Fibroblast of mammary gland (primary cell): ENCODE measurements at regions not wholly inside any gene's neighbourhood (a gene's known extent, or its start where the extent isn't known, plus 50 kb on each side); places are given as distances from the start of the nearest gene placed in this dataset.

Source experiments
- DNase-seq: peaks from one replicate; pipeline ENCODE4 v3.0.0-alpha.2; 2010; ENCODE audit warnings: low read depth
- H3K4me3 ChIP-seq: 2 replicates; pipeline ENCODE4 v1.5.1; 2011; ENCODE audit warnings: low read depth, mild to moderate bottlenecking, low read length, moderate library complexity; ENCODE audit not compliant: control insufficient read depth
- TF ChIP-seq, protein P1 (sequence below): conservative IDR thresholded peaks from 2 replicates; pipeline ENCODE4 v1.5.1; 2011; ENCODE audit warnings: low read depth, low read length, inconsistent platforms; ENCODE audit not compliant: control insufficient read depth, insufficient read depth

DNA sequence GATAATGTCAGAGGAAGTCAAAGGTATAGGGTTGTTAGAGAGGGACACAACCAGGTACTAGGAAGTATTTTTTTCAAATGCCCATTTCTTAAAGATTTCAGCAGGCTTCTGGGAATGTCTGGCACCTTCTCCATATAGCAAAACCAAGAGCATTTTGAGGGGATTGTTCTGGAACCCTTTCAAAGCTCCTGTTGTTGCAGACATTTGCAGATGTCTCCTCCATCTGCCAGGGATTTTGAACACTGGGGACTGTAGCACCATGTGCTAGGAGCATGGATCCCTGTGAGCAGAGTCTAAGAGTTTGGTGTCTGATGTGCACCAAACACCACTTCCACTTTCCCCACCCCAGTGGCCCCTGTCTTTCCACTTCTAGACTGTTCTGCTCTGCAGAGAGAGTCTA is 206.0 kb upstream of the KBTBD8 start:
- H3K4me3 ChIP-seq: no peak overlapping the region
- TF ChIP-seq, protein P1, sequence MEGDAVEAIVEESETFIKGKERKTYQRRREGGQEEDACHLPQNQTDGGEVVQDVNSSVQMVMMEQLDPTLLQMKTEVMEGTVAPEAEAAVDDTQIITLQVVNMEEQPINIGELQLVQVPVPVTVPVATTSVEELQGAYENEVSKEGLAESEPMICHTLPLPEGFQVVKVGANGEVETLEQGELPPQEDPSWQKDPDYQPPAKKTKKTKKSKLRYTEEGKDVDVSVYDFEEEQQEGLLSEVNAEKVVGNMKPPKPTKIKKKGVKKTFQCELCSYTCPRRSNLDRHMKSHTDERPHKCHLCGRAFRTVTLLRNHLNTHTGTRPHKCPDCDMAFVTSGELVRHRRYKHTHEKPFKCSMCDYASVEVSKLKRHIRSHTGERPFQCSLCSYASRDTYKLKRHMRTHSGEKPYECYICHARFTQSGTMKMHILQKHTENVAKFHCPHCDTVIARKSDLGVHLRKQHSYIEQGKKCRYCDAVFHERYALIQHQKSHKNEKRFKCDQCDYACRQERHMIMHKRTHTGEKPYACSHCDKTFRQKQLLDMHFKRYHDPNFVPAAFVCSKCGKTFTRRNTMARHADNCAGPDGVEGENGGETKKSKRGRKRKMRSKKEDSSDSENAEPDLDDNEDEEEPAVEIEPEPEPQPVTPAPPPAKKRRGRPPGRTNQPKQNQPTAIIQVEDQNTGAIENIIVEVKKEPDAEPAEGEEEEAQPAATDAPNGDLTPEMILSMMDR: no peak
- DNase-seq: no peak

GRCh38 chr3:66795365-66795764 is 202.7 kb upstream of the KBTBD8 start:
- DNase-seq: peak; percentile 59
- TF ChIP-seq, protein P1: no peak
- H3K4me3 ChIP-seq: no peak overlapping the region

- no peak overlapping the region for H3K4me3 ChIP-seq
- no peak for DNase-seq
- TF ChIP-seq, protein P1: no peak
These were observed 201.8 kb upstream of the KBTBD8 start for GRCh38 chr3:66796343-66796742.

GRCh38 chr3:66797889-66798560 is 200.1 kb upstream of the KBTBD8 start:
- TF ChIP-seq, protein P1: no peak

DNA sequence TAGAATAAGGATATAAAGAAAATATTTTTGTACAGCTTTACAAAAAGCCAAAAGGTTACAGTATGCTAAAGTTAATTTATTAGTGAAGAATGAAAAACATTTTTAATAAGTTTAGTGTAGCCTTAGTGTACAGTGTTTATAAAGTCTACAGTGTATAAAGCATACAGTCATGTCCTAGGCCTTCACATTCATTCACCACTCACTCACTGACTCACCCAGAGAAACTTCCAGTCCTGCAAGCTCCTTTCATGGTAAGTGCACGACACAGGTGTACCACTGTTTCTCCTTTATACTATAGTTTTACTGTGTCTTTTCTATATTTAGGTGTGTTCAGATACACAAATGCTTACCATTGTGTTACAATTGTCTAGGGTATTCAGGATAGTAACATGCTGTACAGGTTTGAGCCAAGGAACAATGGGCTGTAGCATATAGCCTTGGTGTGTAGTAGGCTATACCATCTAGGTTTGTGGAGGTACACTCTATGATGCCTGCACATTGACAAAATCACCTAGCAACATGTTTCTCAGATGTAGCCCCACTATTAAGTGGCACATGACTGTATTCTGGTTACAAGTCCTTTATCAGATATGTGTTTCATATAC is 197.1 kb upstream of the KBTBD8 start:
- DNase-seq: no peak
- TF ChIP-seq, protein P1: no peak

More at GRCh38 chr3:66797889-66798560, 200.1 kb upstream of the KBTBD8 start:
- H3K4me3 ChIP-seq: peak overlapping the region; percentile 2
- peak; percentile 58 for DNase-seq

GRCh38 chr3:66803206-66803605 is 194.9 kb upstream of the KBTBD8 start:
- no peak for DNase-seq
- H3K4me3 ChIP-seq: no peak overlapping the region
- TF ChIP-seq, protein P1: peak; percentile 20

More for the DNA sequence above, 197.1 kb upstream of the KBTBD8 start:
- H3K4me3 ChIP-seq: no peak overlapping the region
